HepG2 (cell line): ENCODE measurements at regions not wholly inside any gene's neighbourhood (a gene's known extent, or its start where the extent isn't known, plus 50 kb on each side); places are given as distances from the start of the nearest gene placed in this dataset.

Experiments
- FOSL2 ChIP-seq: sonication (generic); formaldehyde crosslinking; IDR thresholded peaks from 2 replicates; pipeline ENCODE4 v1.4.0; 2020; ENCODE audit warnings: missing genetic modification reagents
- GATA4 ChIP-seq: sonication (generic); IDR thresholded peaks from 2 replicates; pipeline ENCODE4 v1.6.1; 2016; ENCODE audit warnings: antibody characterized with exemption, low read depth, borderline replicate concordance
- HOXA5 ChIP-seq: sonication (generic); formaldehyde crosslinking; IDR thresholded peaks from 2 replicates; pipeline ENCODE4 v1.4.0; 2020; ENCODE audit warnings: missing genetic modification reagents
- NR2C2 ChIP-seq: sonication (generic); formaldehyde crosslinking; IDR thresholded peaks from 2 replicates; pipeline ENCODE4 v1.4.0; 2020; ENCODE audit warnings: missing genetic modification reagents, mild to moderate bottlenecking, moderate library complexity, borderline replicate concordance
- RARA ChIP-seq: IDR thresholded peaks from 2 replicates; pipeline ENCODE4 v1.6.1; 2016; ENCODE audit warnings: missing genetic modification reagents, missing compliant biosample characterization
- RNF2 ChIP-seq: fragments of 450-650 bp; conservative IDR thresholded peaks from 2 replicates; pipeline ENCODE4 v1.6.1; 2016; ENCODE audit warnings: low read depth
- SOX13 ChIP-seq, 3 experiments: fragments of 450-650 bp in 1 of 3; sonication (generic) in 1 of 3; formaldehyde crosslinking in 1 of 3; IDR thresholded peaks in 2 of 3; conservative IDR thresholded peaks in 1 of 3; 2 replicates each; pipeline versions ENCODE4 v1.5.0 to v1.6.1; 2016 to 2020; ENCODE audit warnings: antibody characterized with exemption in 1 of 3, mild to moderate bottlenecking in 1 of 3, missing compliant biosample characterization in 1 of 3, missing genetic modification reagents in 1 of 3, moderate library complexity in 1 of 3
- SP2 ChIP-seq: sonication (generic); formaldehyde crosslinking; IDR thresholded peaks from 2 replicates; pipeline ENCODE4 v1.5.1; 2020; ENCODE audit warnings: mild to moderate bottlenecking, missing genetic modification reagents
- TOPORS ChIP-seq: sonication (generic); formaldehyde crosslinking; IDR thresholded peaks from 2 replicates; pipeline ENCODE4 v1.8.0; 2023; ENCODE audit warnings: mild to moderate bottlenecking, missing genetic modification reagents
- USF2 ChIP-seq, 2 experiments: sonication (generic) in 1 of 2; formaldehyde crosslinking in 1 of 2; IDR thresholded peaks; 2 replicates each; pipeline versions ENCODE4 v1.5.1 to v1.6.1; 2011 to 2020; ENCODE audit warnings: borderline replicate concordance in 1 of 2, low read depth in 1 of 2, low read length in 1 of 2, mild to moderate bottlenecking in 1 of 2, missing genetic modification reagents in 1 of 2, moderate library complexity in 1 of 2
- ZBTB8A ChIP-seq: sonication (generic); formaldehyde crosslinking; IDR thresholded peaks from 2 replicates; pipeline ENCODE4 v1.4.0; 2020; ENCODE audit warnings: mild to moderate bottlenecking, low read depth, missing genetic modification reagents, borderline replicate concordance
- ZNF136 ChIP-seq: sonication (generic); formaldehyde crosslinking; IDR thresholded peaks from 2 replicates; pipeline ENCODE4 v1.8.1; 2022; ENCODE audit warnings: low read depth, mild to moderate bottlenecking, moderate library complexity, missing genetic modification reagents
- ZNF343 ChIP-seq: sonication (generic); formaldehyde crosslinking; IDR thresholded peaks from 2 replicates; pipeline ENCODE4 v1.4.0; 2020; ENCODE audit warnings: mild to moderate bottlenecking, missing genetic modification reagents
- ZNF724P ChIP-seq: sonication (generic); formaldehyde crosslinking; IDR thresholded peaks from 2 replicates; pipeline ENCODE4 v1.8.0; 2022; ENCODE audit warnings: missing genetic modification reagents, borderline replicate concordance

- no peak for TF ChIP-seq NR2C2 (CRISPR knock-in tag)
- TF ChIP-seq TOPORS (CRISPR knock-in tag), result no peak
- TF ChIP-seq SOX13 (IDR thresholded peaks at IDR 0.05), result no peak
- peak in 1 of 2 experiments; percentile 7; a peak in 1 of 4 replicates for TF ChIP-seq SOX13 (CRISPR knock-in tag; conservative IDR thresholded peaks at IDR 0.05 in 1 of 2, IDR thresholded peaks at IDR 0.05 in 1 of 2)
- no peak for TF ChIP-seq ZNF343
- no peak for TF ChIP-seq USF2 (IDR thresholded peaks at IDR 0.05; ENCODE audit: low read depth, low read length)
- no peak for TF ChIP-seq USF2 (CRISPR knock-in tag; IDR thresholded peaks at IDR 0.05; ENCODE audit: borderline replicate concordance)
- TF ChIP-seq RNF2, result no peak
- no peak for TF ChIP-seq ZBTB8A (CRISPR knock-in tag)
- no peak for TF ChIP-seq ZNF724P (CRISPR knock-in tag)
- no peak for TF ChIP-seq SP2 (CRISPR knock-in tag)
- TF ChIP-seq HOXA5, result no peak
- 0 out of 2 replicates have a peak, but pooled peaks have one; percentile 28 for TF ChIP-seq FOSL2 (CRISPR knock-in tag)
- 0 out of 2 replicates have a peak, but pooled peaks have one; percentile 26 for TF ChIP-seq RARA (CRISPR knock-in tag)
- no peak for TF ChIP-seq ZNF136 (CRISPR knock-in tag)
- no peak for TF ChIP-seq GATA4
Measured at GRCh38 chr6:82013561-82014530, 233.7 kb downstream of the IBTK start (continued).
